A172 (cell line): ENCODE measurements at regions not wholly inside any gene's neighbourhood (a gene's known extent, or its start where the extent isn't known, plus 50 kb on each side); places are given as distances from the start of the nearest gene placed in this dataset.
"Not testable (repeated sequence)": the region's sequence is repeated elsewhere in the genome, so short reads cannot be mapped to it uniquely, and the experiment has no call there.

Source experiments
- DNase-seq: peaks from one replicate; pipeline ENCODE4 v3.0.0-alpha.2; 2015; ENCODE audit warnings: low spot score

- DNase-seq, result not testable (repeated sequence)
Measured at GRCh38 chrX:84858771-84859170, 144.9 kb upstream of the APOOL start.

- no peak for DNase-seq
Measured at GRCh38 chrX:84865113-84865512, 138.6 kb upstream of the APOOL start.

- not testable (repeated sequence) for DNase-seq
Measured at GRCh38 chrX:84870281-84870680, 133.4 kb upstream of the APOOL start.

- not testable (repeated sequence) for DNase-seq
Measured at GRCh38 chrX:84872160-84872771, 131.4 kb upstream of the APOOL start.

GRCh38 chrX:84873176-84873575 lies 130.5 kb upstream of the APOOL start:
- DNase-seq, result no peak

- DNase-seq, result no peak
Measured at GRCh38 chrX:84876876-84877275, 126.8 kb upstream of the APOOL start.

GRCh38 chrX:84893897-84894296 lies 109.8 kb upstream of the APOOL start:
- no peak for DNase-seq

GRCh38 chrX:84907324-84907968 lies 96.2 kb upstream of the APOOL start:
- DNase-seq, result peak; percentile 2

GRCh38 chrX:84909151-84909550 lies 94.5 kb upstream of the APOOL start:
- DNase-seq, result no peak

- no peak for DNase-seq
Measured at GRCh38 chrX:84924624-84925023, 79.1 kb upstream of the APOOL start.

- DNase-seq, result no peak
Measured at GRCh38 chrX:84932814-84933213, 70.9 kb upstream of the APOOL start.

- no peak for DNase-seq
Measured at GRCh38 chrX:84933956-84934556, 69.6 kb upstream of the APOOL start.
